ENCODE measurements at regions not wholly inside any gene's neighbourhood (a gene's known extent, or its start where the extent isn't known, plus 50 kb on each side); places are given as distances from the start of the nearest gene placed in this dataset.
"Not testable (repeated sequence)": the region's sequence is repeated elsewhere in the genome, so short reads cannot be mapped to it uniquely, and the experiment has no call there.

GRCh38 chr9:97179616-97180015 is 127.8 kb upstream of the CCDC180 start:
- no peak for DNase-seq (ENCODE audit: low spot score)

DNA sequence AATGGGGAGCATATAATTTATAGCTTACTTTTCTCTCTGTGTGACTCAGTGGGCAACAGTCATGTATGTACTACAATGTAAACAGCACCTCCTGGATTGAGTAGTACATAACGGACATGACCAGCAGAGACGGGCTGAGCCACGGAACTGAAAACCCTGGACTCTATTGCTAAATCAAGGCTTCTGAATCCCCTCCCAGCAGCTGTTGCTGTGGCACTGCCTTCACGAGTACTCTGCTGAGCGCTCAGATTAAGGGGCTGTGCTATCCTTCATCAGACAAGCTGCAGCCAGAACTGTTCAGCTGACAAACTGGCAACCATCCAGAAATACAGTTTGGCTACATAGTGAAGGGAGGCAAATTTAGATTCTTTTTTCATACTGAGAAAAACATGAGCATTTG is 131.3 kb upstream of the CCDC180 start:
- peak; percentile 75 for DNase-seq (ENCODE audit: low spot score)

DNA sequence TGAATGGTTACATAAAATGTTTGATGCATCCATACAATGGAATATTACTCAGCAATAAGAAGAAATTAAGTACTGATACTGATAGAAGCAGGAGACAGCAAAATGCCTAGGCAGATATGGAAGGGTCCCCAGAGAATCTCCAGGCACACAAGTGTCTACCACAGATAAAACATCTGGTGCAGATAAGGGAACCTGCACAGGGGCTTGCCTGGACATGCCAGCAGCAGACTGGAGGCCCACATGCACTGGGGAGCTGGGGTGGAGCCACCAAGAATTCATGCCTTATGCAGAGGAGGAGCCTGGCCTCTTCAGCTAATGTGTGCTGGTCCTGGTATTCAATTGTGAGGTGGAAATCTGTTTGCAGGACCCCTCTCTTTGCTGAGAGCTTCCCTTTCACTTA is 129.2 kb upstream of the CTSV start:
- peak; percentile 85 for DNase-seq (ENCODE audit: low spot score)

DNA sequence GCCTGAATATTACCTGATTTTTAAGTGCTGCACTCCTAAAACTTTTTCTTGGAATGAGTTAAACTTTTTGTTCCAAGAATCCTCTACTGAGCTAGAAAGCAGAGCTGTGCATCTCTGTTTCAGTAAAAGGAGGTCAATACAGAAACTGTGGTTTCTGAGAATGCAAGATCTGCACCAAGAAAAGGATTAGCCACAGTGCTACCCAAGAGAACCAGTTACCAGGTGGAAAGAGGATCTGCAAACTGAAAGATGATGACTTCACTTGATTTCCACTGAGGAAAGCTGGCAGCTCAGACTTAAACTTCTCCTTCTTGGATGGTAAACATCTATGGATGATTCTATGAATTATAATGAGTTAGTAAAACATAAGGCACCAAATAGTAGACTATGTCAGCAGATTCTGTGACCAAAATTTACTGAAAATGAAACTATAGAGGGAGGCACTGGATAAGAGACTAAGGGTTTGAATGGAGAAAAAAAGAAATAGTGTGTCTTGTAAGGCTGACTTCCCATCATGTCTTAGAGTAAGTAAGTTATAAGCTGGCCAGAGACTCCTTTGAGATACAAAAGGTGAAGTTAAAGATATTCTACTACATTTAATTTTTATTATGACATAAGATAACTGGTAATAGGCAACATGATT is 127.7 kb upstream of the CTSV start:
- DNase-seq (ENCODE audit: low spot score), result not testable (repeated sequence)

GRCh38 chr9:97160255-97160654 is 121.3 kb upstream of the CTSV start:
- no peak for DNase-seq (ENCODE audit: low spot score)

GRCh38 chr9:97158722-97159121 is 119.8 kb upstream of the CTSV start:
- DNase-seq (ENCODE audit: low spot score), result not testable (repeated sequence)

- not testable (repeated sequence) for DNase-seq (ENCODE audit: low spot score)
Measured at GRCh38 chr9:97155441-97155840, 116.5 kb upstream of the CTSV start.

DNA sequence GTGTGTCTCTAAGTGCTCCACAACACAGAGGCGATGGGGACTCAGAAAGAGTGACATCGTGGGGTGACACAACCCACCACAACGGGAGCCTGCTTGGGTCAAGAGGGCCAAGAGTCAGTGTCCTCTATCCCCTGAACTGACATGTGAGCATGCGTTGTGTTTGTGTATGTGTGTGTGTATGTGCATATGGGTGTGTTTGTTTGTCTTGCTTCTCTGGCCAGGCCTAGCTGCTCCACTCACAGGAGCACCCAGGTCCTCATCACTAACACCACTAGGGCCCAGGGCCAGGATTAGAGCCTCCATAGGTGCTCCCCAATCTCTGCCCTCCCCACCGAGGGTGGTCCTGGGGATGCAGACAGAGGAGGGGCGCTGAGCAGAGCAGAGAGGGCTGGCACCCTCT is 115.0 kb upstream of the CTSV start:
- DNase-seq (ENCODE audit: low spot score), result no peak

GRCh38 chr9:97153160-97153559 is 114.2 kb upstream of the CTSV start:
- not testable (repeated sequence) for DNase-seq (ENCODE audit: low spot score)

DNA sequence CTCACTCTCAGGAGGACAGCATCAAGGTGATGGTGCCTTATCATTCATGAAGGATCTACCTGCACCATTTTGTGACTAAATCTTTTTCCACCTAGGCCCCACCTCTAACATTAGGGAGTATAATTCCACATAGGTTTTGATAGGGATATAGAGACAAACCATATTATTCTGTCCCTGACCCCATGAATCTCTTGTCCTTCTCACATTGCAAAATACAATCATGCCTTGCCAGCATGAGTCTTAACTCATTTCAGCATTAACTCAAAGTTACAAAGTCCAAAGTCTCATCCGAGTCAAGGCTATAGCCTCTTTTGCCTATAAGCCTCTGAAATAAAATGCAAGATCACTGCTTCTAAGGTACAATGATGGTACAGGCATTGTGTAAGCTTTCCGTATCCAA is 111.5 kb upstream of the CTSV start:
- not testable (repeated sequence) for DNase-seq (ENCODE audit: low spot score)

DNA sequence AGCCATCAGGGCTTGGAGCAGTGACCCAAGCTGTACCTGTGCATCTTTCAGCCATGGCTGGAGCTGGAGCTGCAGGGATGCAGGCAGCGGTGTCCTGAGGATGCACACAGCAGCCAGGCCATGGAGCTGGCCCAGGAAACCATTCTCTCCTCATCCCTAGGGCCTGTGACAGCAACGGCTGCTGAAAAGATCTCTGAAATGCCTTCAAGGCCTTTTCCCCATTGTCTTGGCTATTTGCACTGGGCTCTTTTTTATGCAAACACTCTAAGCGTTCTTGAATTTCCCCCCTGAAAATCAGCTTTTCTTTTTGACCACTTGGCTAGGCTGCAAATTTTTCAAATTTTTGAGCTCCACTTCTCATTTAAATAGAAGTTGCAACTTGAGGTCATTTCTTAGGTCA is 109.5 kb upstream of the CTSV start:
- not testable (repeated sequence) for DNase-seq (ENCODE audit: low spot score)

DNA sequence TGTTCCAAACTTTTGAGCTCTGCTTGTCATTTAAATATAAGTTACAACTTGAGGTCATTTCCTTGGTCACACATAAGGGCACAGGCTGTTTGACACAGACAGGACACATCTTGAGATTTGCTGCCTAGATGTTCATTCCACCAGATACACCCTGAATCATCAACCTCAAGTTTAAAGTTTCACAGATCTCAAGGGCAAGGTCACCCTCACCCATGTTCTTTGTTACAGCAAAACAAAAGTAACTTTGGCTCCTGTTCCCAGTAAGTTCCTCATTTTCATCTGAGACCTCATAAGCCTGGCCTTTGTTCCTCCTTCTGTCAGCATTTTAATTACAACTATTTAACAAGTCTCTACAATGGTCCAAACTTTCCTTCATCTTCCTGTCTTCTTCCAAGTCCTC is 106.7 kb upstream of the CTSV start:
- DNase-seq (ENCODE audit: low spot score), result not testable (repeated sequence)

- DNase-seq (ENCODE audit: low spot score), result no peak
Measured at GRCh38 chr9:97140566-97140965, 101.6 kb upstream of the CTSV start.

GRCh38 chr9:97136421-97136820 is 97.5 kb upstream of the CTSV start:
- DNase-seq (ENCODE audit: low spot score), result no peak

GRCh38 chr9:97133966-97134365 is 95.0 kb upstream of the CTSV start:
- not testable (repeated sequence) for DNase-seq (ENCODE audit: low spot score)

DNA sequence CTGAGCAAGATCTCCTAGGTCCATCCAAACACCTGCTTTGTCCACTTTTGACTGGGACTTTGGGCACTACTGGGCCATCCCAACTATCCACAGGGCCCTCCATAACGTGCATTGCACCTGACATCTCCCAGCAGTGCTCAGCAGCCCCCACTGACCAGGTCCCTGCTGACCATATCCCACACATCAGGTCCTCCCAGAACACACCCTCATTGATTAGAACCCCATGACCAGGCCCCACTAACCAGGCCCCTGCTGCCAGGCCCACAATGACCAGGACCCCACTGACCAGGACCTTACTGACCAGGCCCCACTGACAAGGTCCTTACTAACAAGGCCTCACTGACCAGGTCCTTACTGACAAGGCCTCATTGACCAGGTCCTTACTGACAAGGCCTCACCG is 93.9 kb upstream of the CTSV start:
- no peak for DNase-seq (ENCODE audit: low spot score)

DNA sequence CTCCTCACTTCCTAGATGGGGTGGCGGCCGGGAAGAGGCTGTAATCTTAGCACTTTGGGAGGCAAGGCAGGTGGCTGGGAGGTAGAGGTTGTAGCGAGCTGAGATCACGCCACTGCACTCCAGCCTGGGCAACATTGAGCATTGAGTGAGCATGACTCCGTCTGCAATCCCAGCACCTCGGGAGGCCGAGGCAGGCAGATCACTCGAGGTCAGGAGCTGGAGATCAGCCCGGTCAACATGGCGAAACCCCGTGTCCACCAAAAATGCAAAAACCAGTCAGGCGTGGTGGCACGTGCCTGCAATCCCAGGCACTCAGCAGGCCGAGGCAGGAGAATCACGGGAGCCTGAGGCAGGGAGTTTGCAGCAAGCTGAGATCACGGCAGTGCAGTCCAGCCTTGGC is 91.9 kb upstream of the CTSV start:
- DNase-seq (ENCODE audit: low spot score), result not testable (repeated sequence)

- DNase-seq (ENCODE audit: low spot score), result not testable (repeated sequence)
Measured at GRCh38 chr9:97130387-97130786, 91.4 kb upstream of the CTSV start.

GRCh38 chr9:97128919-97129318 is 90.0 kb upstream of the CTSV start:
- no peak for DNase-seq (ENCODE audit: low spot score)

GRCh38 chr9:97124256-97124655 is 85.3 kb upstream of the CTSV start:
- no peak for DNase-seq (ENCODE audit: low spot score)

GRCh38 chr9:97110696-97111095 is 71.8 kb upstream of the CTSV start:
- DNase-seq (ENCODE audit: low spot score), result no peak

DNA sequence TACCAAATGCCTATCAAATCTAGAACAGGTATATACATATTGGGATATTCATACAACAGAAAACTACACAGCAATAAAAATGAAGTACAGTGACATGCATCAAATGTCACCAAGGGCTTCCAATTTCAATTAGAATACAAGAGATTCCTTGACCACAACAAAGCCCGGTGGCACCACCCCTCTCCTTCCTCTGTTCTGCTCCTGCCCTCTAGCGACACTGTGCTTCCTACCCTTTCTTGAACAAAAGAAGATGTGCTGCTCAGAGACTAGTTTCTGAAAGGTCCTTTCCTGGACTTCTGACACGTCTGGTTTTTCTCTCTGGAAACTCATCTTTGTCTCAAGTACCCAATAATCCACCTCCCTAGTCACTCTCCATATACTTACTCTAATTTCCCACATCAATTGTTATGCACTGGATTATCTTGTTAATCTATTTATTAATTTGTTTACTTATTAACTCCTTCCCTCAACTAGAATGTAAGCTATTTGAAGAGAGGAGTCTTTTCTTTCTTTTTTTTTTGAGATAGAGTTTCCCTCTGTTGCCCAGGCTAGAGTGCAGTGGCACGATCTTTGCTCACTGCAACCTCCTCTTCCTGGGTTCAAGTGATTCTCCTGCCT is 70.4 kb upstream of the CTSV start:
- peak; percentile 43 for DNase-seq (ENCODE audit: low spot score)

DNA sequence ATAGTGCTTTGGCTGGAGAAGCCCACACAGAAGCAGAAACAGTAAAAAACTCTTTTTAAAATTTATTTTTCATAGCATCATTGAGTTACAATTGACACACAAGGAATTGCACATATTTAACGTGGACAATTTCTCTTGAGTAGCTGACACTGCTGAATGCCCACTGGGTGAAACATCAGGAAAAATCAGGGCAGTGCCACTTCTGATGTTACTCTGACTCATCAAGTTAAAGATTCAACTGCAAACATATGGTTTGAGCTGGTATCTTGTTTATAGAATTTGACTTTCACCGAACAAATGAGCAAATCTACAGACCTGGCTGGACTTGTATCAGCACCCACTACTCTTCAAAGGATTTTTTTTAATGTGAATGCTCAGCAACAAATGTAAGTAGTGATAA is 66.3 kb upstream of the CTSV start:
- not testable (repeated sequence) for DNase-seq (ENCODE audit: low spot score)

Data from SK-N-DZ (cell line).